HUDEP-2 (cell line): ENCODE measurements at regions not wholly inside any gene's neighbourhood (a gene's known extent, or its start where the extent isn't known, plus 50 kb on each side); places are given as distances from the start of the nearest gene placed in this dataset.

Experiments
- DNase-seq, 76 experiments: peaks; one replicate each; lab custom pipeline; 2025; ENCODE audit not compliant: unreplicated experiment in 76 of 76; lab: John Stamatoyannopoulos, UW

DNA sequence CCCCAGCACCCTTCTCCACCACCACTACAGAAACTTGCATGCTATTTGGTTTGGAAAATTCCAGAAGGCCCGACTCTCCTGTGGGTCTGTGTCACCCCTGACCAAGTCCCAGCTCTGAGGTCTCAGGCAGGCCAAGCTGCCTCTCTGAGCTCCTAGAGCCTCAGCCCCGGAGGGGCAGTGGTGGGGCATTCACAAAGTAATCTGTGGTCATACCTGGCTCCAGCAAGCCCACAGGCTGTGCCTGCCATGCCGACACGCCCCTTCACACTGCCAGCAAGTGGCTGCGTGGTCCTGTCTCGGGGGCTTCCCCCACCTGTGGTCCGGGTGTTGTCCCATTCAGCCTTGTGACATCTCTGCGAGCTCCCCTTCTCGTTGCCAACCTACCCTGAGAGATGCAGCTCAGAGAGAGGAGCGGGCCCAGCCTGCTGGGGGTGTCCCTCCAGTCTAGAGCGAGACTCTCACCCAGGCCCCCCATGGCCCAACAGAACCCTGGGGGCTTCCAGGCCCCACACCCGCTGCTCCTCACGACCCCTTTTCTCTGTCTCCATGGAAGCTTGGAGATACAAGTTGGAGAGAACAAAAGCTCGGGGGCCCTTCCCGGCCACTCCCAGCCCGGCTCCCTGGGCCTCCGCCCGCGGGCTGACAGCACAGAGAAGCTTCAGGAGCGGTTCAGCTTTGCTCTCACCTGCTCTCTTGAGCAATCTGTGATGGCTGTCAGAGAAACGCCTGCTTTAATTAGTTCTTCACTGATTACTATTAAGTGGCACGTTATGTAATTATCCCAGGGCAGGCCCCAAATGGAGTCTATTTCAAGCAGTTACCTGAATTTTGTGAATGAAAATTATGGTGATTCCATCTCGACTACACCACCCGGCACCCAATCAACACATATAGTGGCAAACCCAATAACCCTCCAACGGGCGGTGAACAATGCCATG is 147.7 kb upstream of the PHACTR3 start:
- no peak for DNase-seq

DNA sequence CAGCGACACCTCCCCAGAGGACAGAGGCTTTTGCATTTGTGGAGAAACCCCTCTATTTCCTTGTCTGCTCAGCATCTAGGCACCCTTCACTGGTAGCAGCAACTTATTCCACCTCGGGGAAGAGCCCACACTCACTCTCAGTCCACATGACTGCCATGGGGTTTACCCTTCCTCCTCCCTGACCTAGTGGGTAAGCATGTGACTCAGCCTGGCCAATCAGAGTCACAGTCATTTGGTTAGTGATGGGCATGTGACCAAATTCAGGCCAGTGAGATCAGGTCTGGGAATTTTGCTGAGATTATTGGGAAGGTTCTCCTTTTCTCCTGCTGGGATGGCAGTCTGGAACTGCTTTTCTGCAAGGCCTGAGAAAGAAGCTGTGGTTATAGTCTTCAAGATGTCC is 145.7 kb upstream of the PHACTR3 start:
- DNase-seq = no peak

DNA sequence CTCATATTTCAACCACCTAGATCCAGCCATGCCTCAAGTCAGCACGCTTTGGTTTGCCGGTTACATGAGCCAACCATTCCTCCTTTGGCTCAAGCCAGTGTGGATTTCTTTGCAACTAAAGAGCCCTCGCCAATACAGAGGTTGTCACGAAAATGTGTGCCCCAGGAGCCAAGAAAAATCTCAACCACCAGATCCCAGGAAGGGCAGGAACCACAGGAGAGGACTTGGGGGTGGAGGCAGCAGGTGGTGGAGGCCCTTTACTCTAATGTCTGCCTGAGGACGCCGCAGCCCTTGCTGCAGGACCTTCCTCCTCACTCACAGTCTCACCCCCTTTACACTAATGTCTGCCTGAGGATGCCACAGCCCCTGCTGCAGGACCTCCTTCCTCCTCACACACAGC is 144.8 kb upstream of the PHACTR3 start:
- no peak for DNase-seq

DNA sequence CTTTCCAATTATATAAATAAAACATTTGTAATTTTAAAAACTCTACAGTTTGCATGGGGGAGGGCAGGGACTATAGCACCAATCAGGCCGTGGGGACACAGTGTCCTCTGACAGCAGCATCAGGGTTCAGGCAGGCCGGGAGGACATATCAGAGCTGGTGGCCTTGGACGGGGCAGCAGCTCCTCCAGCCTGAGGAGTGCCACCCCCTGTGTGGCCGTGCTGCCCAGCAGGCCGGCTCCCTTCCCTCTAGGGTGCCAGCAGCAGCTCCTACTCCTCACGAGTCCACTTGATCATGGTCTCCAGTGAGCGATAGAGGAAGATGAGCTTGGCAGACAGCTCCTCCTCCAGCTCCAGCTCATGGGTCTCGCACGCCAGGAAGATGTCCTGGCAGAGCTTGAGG is 144.0 kb upstream of the PHACTR3 start:
- no peak for DNase-seq

DNA sequence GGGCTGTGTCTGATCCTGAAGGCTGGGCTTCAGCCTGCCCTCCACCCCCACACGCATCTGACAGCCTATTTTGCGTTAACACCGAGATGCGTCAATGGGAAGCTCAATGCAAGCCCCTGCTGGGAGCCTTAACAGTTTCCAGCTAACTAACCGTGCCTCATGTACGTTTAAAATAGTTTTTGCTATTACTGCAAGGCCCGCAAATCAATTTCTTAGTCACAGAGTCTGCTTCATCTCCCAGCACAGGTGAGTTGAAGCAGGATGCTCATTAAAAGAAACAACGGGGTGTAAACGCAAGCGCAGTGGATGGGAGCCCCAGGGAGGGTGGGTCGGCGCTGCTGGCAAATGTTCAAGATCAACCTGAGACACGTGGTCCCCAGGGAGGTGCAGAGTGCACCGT is 142.8 kb upstream of the PHACTR3 start:
- no peak for DNase-seq

DNA sequence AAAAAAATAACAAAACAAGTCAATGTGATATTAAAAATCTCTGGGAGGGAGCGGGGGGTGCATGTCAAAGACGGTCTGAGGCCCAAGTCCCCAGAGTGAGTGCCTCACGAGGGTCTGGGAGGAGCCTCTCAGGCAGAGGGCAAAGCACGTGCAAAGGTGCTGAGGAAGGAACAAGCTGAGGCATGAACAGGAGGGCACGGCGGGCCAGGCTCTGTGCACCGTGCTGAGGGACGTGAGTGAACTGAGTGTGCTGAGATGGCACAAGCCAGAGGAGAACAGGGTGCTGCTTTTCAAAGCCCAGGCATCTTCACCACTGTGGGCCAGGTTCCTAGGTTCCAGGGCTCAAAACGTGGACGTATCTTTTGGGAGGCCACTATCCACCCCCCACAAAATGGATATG is 142.1 kb upstream of the PHACTR3 start:
- no peak for DNase-seq

DNA sequence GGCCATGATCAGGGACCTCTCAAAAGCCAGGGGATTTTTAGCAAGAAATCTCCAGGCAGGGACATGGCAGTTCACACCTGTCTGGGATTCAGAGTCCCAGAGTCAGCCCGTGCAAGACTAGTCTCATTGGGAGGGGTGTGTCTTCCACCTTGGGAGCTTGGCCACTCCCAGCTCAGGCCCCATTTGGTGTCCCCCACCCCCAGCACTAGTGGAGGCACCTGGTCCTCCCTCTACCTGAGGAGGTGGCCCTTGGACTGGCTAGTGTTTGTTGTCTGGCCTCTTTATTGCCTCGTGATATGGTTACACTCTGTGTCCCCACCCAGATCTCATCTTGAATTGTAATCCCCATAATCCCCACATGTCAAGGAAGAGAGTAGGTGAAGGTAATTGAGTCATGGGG is 140.8 kb upstream of the PHACTR3 start:
- no peak for DNase-seq

DNA sequence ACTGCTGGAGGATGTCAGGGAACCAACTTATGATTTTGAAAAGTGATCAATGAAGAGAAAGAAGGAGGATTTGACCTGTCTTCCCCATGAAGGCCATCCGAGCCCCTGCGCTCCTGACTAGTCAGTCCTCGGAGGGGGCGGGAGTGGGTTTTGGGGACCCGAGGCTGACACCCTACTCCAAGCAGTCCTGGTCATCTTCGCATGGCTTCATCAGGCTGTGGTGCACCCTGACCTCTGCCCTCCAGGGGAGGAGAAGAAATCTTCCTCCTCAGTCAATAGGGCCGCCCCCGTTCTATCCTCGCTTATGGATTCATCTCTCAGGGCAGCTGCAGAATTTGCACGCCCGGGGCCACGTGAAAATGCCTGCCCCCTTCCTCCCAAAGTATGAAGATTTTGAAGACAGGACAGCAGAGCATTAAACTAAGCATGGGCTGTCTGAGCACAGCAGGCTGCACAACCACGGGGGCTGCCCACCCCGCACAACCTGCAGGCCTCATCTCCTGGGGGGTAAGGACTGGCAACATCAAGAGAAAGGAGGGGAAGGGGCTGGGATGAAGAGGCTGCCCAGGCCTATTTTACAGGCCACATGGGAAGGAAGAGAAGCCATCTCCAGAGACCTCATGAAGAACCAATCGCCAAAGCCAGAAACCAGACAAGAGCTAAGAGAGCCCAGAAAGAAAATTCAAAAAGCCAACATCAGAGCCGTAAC is 138.1 kb upstream of the PHACTR3 start:
- no peak for DNase-seq

DNA sequence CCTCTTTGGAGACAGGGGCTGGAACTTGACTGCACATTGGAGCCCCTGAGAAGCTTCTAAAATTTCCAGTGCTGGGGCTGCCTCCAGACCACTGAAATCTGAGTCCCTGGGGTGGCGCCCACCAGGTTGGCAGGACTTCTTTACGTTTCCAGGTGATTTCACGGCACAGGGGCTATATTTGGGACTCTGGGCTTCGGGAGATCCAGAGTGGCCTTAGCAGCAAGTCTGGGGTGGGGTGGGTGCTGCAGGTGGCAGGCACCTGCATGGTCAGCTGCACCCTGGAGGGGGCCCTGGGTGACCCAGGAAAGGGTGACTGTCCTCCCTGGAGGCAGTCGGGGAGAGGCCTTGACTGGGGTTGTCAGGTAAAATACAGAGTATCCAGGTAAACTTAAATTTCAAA is 135.5 kb upstream of the PHACTR3 start:
- no peak for DNase-seq

DNA sequence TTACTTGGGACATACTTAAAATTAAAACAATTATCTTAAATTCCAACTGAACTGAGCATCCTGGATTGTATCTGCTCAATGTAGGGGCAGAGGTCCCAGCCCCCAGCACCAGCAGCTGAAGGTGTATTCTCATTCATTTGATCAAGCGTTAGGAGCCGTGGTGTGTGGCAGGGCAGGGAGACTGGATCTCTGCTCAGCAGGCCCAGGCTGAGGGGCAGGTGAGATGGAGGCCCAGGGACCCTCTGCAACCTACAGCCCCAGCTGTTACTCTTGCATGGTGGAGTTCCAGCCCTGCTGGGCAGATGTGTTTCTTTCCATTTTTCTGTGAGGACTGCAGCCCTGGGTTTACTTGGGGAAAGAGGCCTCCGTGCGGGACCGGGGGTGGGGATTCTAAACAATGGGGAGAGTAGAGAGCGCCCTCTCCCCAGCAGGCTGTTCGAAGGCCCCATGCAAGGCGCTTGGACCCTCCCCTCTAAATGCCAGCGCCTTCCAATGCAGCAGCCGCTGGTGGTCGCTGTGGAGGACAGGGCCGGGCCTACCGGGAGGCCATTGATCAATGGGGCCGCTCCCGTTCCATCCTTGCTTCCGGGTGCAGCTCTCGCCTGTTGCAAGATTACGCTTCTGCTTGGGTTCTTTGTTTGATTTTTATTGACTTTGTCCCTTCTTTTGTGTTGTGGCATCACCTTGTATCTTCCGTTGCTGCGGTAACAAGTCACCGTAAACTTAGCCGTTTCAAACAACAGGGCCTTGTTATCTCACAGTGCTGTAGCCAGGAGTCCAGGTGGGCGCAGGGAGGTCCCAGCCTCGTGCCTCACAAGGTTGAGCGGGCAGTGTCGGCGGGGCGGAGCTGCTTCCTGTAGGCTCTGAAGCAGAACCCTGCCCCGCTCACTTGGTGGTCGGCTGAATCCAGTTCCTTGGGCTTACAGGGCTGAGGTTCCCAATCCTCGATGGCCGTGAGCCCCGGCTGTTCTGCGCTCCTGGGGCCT is 134.8 kb upstream of the PHACTR3 start:
- no peak for DNase-seq

DNA sequence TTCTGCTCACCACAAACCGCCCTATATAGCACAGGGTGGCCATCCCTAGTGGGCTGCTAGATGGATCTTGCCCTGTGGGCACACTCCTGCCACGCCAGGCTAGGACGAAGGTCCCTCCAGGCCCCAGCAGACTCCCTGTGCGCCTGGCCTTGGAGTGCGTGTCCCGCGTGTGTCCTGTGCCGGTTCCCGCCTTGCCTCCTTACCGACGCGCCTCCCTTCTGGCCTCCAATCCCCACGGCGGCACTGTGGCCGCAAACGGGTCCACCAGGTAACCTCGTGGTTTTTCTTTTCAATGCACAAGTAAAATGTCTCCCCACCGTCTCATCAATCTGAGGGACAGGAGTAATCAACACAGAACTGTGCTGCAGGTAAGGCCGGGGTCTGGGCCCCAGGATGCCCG is 133.8 kb upstream of the PHACTR3 start:
- no peak for DNase-seq

DNA sequence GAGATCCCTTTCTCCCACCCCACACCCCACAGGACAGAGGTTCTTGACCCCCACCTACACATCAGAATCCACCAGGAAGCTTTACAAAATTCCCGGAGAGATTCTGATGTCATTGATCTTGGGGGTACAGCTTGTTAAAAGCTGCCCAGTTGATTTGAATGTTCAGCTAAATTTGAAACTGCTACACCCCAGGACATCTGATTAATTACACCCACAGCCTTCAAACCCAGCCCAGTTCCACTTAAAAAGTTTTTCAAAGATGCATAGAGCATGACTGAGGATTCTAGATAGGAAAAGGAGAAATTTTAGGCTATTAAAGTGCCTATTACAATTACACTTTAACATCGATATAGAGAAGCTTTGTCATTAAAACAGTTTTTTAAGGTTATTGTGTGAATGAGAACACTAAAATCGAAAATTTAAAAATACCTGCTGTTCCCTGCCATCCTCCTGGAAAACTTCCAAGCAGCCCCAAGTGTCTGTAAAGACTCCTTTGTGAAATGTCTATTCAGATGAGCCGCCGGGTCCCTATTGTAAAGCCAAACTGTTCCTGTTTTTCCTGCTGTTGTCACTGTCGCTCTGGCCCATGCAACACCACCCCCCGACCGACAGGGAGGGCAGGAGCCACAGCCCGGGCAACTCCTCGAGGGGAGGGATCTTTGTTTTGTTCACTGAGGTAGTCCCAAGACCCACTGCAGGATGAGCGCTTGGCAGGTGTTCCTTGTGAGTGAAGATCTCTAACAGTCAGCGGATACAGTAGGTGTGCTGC is 132.5 kb upstream of the PHACTR3 start:
- DNase-seq = no peak

DNA sequence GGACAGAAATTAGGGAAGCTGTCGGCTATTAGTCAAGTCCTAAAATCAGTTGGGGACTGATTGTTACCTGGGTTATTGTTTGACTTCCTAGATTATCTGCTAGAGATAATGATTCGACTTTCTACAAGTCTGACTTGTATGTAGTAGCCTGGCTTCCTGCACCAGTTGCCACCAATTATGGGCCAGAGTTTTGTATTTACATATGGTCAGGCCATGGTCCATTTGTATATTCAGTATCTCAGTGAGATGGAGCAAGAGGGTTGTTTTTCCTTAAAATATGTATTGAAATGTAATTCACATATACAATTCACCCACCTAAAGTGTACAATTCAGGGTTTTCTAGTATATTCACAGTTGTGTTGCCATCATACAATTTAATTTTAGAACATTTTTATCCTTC is 130.6 kb upstream of the PHACTR3 start:
- DNase-seq = no peak

DNA sequence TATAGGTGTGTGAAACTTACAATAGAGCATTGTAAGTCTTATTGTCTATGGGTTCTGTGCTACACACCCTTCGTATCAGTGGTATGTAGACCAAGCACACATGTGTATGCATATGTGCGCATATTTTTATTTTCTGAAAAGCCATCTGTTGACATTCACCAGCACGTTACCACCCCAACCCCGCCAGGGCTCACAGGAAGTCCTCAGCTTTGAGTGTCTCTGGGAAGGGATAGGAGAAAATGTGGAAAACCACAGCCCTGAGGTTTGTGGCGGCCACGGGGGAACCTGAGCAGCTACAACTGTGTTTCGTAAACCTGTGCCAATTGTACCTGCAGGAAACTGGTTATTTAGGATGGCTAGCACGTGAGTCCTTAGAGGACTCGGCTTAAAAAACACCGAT is 123.3 kb upstream of the PHACTR3 start:
- DNase-seq = no peak

DNA sequence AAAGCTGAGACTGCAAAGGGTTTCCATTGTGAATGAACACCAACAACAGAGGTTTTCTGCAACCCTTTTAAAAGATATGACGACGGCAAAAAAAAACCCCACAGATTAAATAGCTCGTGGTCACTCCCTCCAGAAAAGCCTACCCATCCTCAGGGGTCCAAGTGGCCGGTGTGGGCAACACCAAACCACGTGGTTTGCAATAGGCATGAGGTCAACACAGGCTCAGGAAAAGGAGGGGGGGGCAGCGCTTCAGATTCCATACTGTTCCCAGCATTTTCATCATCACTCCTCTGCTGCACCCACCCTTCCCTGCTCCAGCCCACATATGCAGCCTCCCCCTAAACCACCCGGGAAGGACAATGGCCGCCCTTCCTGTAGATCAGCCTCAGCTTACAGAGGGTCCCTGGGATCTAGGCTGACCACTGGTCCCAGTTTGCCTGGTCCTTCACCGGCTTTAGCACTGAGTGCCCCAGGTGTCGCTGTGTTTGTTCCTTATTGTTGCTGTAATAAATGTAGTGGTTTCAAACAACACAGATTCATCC is 122.8 kb upstream of the PHACTR3 start:
- DNase-seq = no peak

DNA sequence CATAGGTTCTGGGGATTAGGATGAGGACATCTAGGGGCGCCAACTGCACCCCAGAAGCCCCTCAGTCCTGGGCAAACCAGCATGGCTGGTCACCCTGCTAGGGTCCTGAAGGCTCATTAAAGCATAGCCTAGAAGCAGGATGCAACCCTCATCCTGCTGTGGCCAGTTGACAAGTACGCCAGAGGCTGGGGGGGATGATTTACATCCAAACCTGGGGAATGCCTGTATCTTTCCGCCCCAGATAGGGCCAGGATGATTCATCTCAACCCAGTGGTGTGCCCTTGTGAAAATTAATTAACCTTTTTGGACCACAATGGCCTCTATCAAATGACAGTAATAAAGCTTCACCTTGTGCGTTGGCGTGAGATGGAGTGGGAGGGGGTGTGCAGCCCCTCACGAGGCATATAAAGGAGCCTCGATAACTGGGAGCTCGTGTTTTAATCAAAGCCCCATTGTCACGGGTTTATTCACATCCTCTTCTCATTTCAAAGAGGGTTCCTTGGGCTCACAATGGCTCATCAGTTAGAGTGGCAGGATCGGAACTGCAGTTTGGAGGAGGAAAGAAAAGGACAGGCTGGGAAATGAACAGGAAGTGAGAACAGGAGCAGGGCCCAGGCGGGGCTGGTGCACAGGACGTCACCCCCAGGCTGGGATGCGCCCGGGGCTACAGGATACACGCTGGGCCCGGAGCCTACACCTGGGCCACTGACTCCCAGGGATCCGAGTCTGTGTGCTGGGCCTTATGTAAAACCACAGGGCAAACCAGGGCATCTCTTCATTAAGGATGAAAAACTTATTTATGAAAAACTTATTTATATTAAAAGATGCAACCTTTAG is 121.8 kb upstream of the PHACTR3 start:
- DNase-seq = no peak

DNA sequence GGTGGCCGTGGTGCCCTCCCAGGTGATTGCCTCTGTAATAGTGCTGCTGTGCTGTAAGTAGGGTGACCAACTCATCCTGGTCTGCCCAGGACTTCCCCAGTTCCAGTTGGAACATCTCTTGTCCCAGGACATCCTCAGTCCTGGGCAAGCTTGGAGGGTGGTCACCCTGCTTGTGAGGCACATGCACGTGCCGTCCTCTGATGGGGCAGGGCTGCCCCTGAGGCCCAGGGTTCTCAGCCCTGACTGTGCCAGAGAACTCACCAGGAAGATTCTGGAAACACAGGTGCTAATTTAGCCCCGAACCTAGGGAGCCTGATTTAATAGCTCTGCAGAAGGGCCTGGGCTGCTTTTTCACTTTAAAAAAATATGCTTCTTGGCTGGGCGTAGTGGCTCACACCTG is 120.9 kb upstream of the PHACTR3 start:
- no peak for DNase-seq

DNA sequence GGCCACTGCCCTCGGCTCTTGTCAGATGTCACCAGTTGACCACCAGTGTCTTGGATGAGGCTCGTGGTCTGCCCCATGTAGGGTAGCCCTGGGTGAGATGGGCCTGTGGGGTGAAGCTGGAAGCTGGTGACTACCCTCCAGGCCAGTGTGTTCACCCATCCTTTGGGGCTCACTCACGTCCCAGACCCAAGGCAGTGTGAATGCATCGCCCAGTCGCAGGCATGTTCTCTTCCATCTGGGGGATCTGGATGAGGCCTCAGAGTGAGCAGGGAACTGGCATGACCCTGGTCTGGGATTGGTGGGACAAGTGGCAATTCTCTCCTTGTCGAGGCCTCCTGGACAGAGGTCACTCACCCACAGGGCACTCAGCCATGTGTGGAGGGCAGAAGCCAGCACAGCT is 120.1 kb upstream of the PHACTR3 start:
- DNase-seq = no peak
